ENCODE measurements at regions not wholly inside any gene's neighbourhood (a gene's known extent, or its start where the extent isn't known, plus 50 kb on each side); places are given as distances from the start of the nearest gene placed in this dataset.
A peak's percentile ranks its signal among the peaks of the same experiment; 100 is the strongest.

DNA sequence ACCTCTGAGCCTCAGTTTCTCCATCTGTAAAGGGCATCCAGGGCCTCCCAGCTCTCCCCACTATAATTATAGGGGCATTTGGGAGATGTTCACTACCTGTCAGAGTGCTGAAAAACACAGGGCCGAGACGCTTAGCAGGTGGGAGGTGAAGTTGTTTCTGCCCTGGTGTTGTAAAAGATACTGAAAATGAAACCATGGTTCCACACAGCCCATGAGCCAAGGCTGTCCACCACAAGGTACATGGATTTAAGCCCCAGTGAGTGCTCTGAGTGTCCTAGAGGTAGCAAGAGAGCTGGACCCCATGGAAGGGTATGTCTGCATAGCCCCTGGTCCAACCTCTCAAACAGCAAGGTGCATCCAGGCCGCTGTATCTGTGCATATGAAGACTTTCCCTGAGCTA, 137.5 kb downstream of the C5orf15 start:
- DNase-seq (ENCODE audit: low spot score): no peak
- FAIRE-seq: no peak

DNA sequence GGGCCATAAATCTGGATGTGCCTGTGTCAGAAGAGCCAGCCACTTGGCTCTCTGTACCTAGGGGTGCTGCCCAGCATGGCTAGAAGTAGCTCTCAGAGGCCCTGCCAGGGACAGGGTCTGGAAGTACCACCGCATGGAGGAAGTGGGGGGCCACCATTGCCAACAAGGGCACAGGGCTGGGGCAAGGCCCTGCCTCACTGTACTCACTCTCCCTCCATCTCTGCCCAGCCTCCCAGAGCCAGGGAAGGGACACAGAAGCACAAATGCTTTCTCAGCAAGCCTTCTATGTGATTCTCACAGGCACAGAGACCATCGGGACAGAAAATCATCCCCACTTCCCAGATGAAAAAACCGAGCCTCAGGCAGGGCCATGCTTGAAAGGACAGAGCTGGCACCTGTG, 138.1 kb downstream of the C5orf15 start:
- DNase-seq (ENCODE audit: low spot score): no peak
- FAIRE-seq: no peak

DNA sequence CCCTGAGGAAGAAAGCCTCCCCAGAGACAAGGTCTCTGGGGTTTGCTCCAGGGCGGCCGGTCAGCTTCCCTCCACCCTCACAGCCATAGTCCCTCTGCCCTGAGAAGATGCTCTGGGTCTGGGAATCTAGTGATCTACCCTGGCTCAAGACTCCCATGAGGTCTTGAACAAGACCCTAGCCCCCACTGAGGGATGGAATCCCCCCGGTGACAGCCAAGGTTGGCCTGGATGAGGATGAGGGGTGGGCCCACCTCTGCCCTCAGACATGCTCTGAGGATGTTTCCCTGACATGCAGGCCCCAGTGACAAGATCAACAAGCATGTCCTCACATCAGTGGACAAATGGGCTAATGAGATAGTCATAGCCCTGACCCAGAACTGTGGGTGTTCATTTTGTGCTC, 138.6 kb downstream of the C5orf15 start:
- FAIRE-seq (no peak), DNase-seq (ENCODE audit: low spot score) (no peak)

DNA sequence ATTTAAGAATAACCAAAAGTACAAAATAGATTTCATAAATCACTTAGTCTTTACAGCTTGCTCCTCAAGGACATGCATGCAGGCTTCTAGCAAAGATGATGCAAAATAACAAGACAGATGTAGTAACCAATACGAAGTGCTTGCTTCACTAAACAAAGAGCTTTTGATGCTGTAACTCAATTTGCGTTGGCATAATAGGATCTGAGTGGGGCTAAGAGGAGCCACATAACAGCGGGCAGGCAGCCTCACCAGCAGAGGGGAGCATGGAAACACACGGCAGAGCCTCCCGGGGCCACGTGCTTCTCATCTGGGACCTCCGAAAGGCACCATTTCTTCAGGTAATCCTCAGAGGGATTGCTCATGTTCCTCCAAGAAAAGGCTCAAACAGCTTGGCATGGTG, 139.7 kb downstream of the C5orf15 start:
- no peak for FAIRE-seq

DNA sequence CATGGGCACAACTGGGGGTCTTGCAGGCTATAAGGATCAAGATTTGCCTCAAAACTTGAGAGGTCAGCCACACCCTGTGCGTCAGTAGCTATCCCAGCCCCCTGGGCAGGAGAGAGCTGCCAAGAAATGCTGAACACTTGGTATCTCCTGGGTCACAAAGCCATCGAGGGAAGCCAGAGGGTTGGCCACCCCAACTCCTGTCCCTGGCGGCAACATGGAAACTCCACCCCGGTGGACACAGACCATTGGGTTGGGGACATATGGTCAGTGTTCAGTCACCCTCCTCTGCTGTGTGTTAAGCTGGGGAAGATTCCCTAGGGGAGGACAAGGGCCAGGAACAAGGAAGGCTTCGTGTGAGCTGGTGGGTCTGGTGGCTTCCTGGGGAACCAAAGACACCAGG, 140.6 kb downstream of the C5orf15 start:
- DNase-seq (ENCODE audit: low spot score) (no peak), FAIRE-seq (no peak)

More for the DNA sequence above, 139.7 kb downstream of the C5orf15 start:
- no peak for DNase-seq (ENCODE audit: low spot score)

- DNase-seq (ENCODE audit: low spot score) (no peak), FAIRE-seq (no peak)
Measured at GRCh38 chr5:133827011-133827410, 141.4 kb downstream of the C5orf15 start.

GRCh38 chr5:133825631-133826289, 142.7 kb downstream of the C5orf15 start:
- no peak for DNase-seq (ENCODE audit: low spot score)
- FAIRE-seq: no peak

- FAIRE-seq (no peak), DNase-seq (ENCODE audit: low spot score) (no peak)
Measured at GRCh38 chr5:133824661-133825254, 143.7 kb downstream of the C5orf15 start.

- FAIRE-seq (no peak), DNase-seq (ENCODE audit: low spot score) (no peak)
Measured at GRCh38 chr5:133821889-133822288, 146.5 kb downstream of the C5orf15 start.

- no peak for DNase-seq (ENCODE audit: low spot score)
- no peak for FAIRE-seq
Measured at GRCh38 chr5:133821311-133821741, 147.1 kb downstream of the C5orf15 start.

DNA sequence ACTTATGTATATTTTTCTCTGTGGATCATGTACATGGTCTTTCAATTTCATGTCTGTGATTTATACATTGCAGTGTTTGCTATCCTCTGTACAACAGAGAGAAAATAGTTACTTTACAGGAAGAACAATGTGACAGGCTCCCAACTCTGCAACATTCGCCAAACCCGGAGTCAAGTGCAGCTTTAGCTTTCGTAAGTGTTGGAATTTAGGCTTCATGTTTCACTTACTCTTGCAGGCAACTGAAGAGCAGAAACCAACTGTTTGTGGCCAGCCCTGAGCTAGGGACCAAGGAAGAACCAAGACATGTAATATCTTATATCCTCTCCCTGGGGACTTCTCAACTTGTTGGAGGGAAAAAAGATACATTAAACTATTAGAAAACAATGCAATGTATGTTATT, 147.9 kb downstream of the C5orf15 start:
- DNase-seq (ENCODE audit: low spot score) (no peak), FAIRE-seq (no peak)

DNA sequence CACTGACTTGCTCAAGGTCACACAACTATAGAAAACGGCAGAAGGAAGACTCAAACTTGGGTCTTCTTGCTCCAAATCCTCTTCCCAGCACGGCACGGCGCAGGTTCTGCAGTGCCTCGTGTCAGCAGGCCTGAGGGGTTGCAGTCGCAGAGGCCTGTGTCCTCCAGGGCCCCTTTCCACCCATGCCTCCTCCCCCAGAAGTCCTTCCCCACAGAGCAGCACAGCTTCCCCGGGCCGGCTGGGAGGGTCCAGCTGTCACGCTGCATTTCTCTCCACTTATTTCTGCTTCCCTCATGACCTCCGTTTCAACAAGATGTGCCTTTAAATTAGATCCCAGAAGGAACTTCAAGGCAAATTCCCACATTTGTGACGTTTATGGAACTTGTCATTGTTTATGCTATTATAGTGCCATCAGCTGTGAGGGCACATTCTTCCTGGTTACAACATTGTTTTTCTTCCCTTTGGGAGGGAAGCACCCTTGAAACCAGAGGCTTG, 148.4 kb downstream of the C5orf15 start:
- no peak for DNase-seq (ENCODE audit: low spot score)
- FAIRE-seq: no peak

DNA sequence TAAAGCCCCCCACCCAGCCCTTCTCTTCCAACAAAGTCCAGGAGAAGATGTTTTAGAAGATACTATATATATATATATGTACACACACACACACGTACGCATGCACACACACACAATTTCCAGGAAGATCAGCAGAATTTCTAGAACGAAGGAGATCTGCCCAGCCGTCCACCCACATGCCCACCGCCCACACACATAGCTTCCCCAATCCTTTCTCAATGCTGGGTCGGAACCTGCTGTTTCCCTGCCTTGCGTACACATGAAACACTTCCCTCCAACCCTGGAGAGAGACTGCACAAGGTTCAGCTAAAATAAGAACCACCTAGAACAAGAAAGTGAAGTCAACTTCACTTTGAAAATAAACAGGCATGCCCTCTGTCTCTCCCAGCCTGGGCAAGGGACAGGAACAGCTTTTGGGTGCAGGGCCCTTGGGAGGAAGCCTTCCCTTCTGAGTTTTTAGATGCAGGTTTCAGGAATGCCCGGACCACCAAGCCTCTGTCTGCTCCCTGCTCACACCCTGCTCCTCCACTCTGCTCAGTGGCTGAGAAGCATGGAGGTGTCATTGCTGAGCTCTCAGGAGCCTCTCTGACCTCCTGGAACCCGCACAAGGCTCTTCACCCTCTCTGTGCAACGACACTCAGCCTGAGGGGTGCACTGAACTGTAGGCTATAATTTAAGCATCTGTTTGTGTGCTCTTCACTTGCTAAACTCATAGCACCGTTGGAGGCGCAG, 149.4 kb downstream of the C5orf15 start:
- FAIRE-seq (no peak), DNase-seq (ENCODE audit: low spot score) (no peak)

- DNase-seq (ENCODE audit: low spot score) (peak; percentile 32), FAIRE-seq (no peak)
Measured at GRCh38 chr5:133818031-133818431, 150.4 kb downstream of the C5orf15 start.

GRCh38 chr5:133817456-133817855, 151.0 kb downstream of the C5orf15 start:
- FAIRE-seq (no peak), DNase-seq (ENCODE audit: low spot score) (no peak)

DNA sequence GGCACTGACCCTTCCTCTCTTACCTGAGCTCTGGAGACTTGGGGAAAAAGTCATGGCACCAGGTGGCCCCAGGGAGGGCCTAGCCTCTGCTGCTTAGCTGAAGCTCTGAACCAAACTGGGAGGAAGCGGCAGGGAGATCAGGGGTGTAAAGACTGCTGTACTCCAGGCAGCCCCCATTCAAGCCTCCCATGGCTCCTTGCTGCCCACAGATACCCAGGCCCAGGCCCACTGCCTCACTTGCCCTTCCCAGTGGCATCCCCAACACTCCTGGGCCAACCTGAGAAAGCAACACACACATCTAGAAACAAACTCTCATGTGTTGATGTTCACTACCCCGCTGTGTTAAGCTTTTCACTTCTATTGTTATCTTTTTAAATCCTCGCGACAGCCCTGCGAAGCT, 151.6 kb downstream of the C5orf15 start:
- no peak for FAIRE-seq

DNA sequence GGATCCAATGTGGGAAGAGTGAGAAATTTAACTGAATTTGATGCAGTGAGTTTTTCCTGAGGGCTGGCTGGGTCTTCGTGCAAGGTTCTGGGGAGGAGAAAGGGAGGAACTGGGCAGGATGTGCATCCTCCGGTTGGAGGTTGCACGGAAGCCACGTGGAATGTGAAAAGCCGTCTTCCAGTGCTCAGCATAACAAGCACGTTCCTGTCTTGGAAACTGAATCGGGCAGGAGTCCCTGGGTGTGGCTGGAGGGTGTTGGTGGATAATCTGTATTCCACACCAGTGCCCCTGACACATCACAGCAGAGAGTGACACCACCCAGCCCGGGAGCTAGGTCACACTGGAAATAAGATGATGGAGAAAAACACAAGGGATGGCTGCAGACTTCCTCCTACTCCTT, 154.3 kb downstream of the C5orf15 start:
- no peak for FAIRE-seq
- no peak for DNase-seq (ENCODE audit: low spot score)

More for the DNA sequence above, 151.6 kb downstream of the C5orf15 start:
- no peak for DNase-seq (ENCODE audit: low spot score)

DNA sequence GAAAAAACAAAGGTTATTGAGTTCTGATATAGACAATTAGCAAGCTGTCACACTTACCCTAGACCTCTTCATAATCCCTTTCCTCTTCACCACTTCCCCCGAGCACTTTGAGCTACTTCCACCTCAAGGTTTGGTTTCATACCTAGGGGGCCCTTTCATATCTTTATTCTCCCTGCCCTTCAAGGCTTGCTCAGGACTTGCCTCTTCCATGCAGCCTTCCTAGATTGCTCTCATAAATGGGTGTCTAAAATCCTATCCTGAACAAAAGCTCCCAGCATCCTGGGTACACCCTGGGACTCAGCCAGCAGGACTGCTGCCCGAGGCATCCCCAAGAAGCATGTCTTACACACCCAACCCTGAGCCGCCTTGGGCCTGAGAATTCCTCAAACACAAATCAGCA, 157.3 kb downstream of the C5orf15 start:
- no peak for DNase-seq (ENCODE audit: low spot score)
- no peak for FAIRE-seq

GRCh38 chr5:133809801-133810200, 158.6 kb downstream of the C5orf15 start:
- no peak for FAIRE-seq

GRCh38 chr5:133807348-133807747, 161.1 kb downstream of the C5orf15 start:
- FAIRE-seq: peak; percentile 23

More at GRCh38 chr5:133809801-133810200, 158.6 kb downstream of the C5orf15 start:
- DNase-seq (ENCODE audit: low spot score): no peak

DNA sequence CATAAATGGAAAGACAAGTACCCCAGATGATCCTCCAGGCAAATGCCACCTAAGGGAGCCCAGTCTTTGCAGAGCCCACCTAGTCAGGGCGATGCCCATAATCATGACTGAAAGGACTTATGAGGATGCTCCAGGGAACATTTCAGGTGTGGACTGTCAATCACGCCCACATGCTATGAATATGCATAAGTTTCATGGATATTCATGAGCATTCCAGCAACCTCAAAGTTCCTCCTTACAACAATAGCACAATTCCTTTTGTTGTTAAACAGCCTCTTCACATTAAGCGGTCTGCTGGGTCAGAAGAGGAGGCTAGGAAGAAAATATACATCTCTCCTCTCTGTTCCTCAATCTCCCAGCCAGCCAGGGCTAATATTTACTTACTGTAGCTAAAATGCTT, 161.6 kb downstream of the C5orf15 start:
- no peak for DNase-seq (ENCODE audit: low spot score)
- no peak for FAIRE-seq

More at GRCh38 chr5:133807348-133807747, 161.1 kb downstream of the C5orf15 start:
- no peak for DNase-seq (ENCODE audit: low spot score)

Measured in urothelium cell line (cell line).